Colonic mucosa (tissue), 4 donors: ENCODE measurements at regions not wholly inside any gene's neighbourhood (a gene's known extent, or its start where the extent isn't known, plus 50 kb on each side); places are given as distances from the start of the nearest gene placed in this dataset.

Experiments used
- DNase-seq: peaks from one replicate; pipeline ENCODE4 v3.0.0-alpha.2; 2020
- H3K27ac ChIP-seq: fragments of 200-600 bp; one replicate; pipeline ENCODE4 v1.8.0; 2021
- H3K27me3 ChIP-seq: fragments of 200-600 bp; one replicate; pipeline ENCODE4 v1.8.0; 2021
- H3K36me3 ChIP-seq: fragments of 200-600 bp; one replicate; pipeline ENCODE4 v1.8.0; 2021
- H3K4me1 ChIP-seq: fragments of 200-600 bp; one replicate; pipeline ENCODE4 v1.8.0; 2021; ENCODE audit warnings: mild to moderate bottlenecking
- H3K4me3 ChIP-seq: fragments of 200-600 bp; one replicate; pipeline ENCODE4 v1.8.0; 2021
- H3K9ac ChIP-seq, 2 donors: one replicate each; pipeline ENCODE4 v1.7.0; 2013; ENCODE audit warnings: control low read depth in 2 of 2, low read depth in 2 of 2, low read length in 2 of 2
- H3K9me3 ChIP-seq: fragments of 200-600 bp; one replicate; pipeline ENCODE4 v1.8.0; 2021
- CTCF ChIP-seq: fragments of 200-600 bp; IDR thresholded peaks from one replicate; pipeline ENCODE4 v1.8.0; 2022; ENCODE audit warnings: antibody characterized with exemption, mild to moderate bottlenecking
- intact Hi-C: fragments of 100-400 bp; cut with DNase I; formaldehyde crosslinking; loops from one replicate; pipeline ENCODE4 v1.14.1; 2022
- donor health status: healthy.
- donor health status: DM: no; HTN: no; CAD: no.
- donor health status: DM: no; HTN: no; CAD: no.

- Histone ChIP-seq H3K9ac (no peak overlapping the region), H3K36me3 (no peaks in the 10 kb centered on the region), H3K4me1 (no peaks in the 10 kb centered on the region), H3K27ac (no peak overlapping the region), H3K27me3 (no peaks in the 10 kb centered on the region), H3K9me3 (no peaks in the 10 kb centered on the region), H3K4me3 (no peak overlapping the region)
- DNase-seq = no peak
- no peak for TF ChIP-seq CTCF
- intact Hi-C loops = no loop called here
Measured at GRCh38 chr4:23058165-23058776, 365.5 kb downstream of the GBA3 start.

GRCh38 chr4:23041501-23041900 is 348.8 kb downstream of the GBA3 start:
- no peaks in the 10 kb centered on the region for H3K4me1 ChIP-seq
- H3K27me3 ChIP-seq = no peaks in the 10 kb centered on the region
- H3K9ac ChIP-seq = no peak overlapping the region
- no peak overlapping the region for H3K27ac ChIP-seq
- H3K4me3 ChIP-seq = no peak overlapping the region
- DNase-seq = no peak
- H3K36me3 ChIP-seq = no peaks in the 10 kb centered on the region
- no peaks in the 10 kb centered on the region for H3K9me3 ChIP-seq
- TF ChIP-seq CTCF = no peak
- intact Hi-C loops = no loop called here

- Histone ChIP-seq H3K27ac (no peak overlapping the region), H3K27me3 (no peaks in the 10 kb centered on the region), H3K4me1 (no peaks in the 10 kb centered on the region), H3K9ac (no peak overlapping the region), H3K9me3 (no peaks in the 10 kb centered on the region), H3K36me3 (no peaks in the 10 kb centered on the region), H3K4me3 (no peak overlapping the region)
- no peak for TF ChIP-seq CTCF
- DNase-seq = no peak
- intact Hi-C loops = no loop called here
Measured at GRCh38 chr4:23040539-23040938, 347.8 kb downstream of the GBA3 start.

- no peak for TF ChIP-seq CTCF
- Histone ChIP-seq H3K27ac (no peak overlapping the region), H3K4me1 (no peaks in the 10 kb centered on the region), H3K27me3 (no peaks in the 10 kb centered on the region), H3K4me3 (no peak overlapping the region), H3K9ac (no peak overlapping the region), H3K36me3 (no peaks in the 10 kb centered on the region), H3K9me3 (no peaks in the 10 kb centered on the region)
- no peak for DNase-seq
- intact Hi-C loops = no loop called here
Measured at GRCh38 chr4:23039818-23040217, 347.1 kb downstream of the GBA3 start.

- Histone ChIP-seq H3K4me3 (no peak overlapping the region), H3K9me3 (no peaks in the 10 kb centered on the region), H3K4me1 (no peaks in the 10 kb centered on the region), H3K9ac (no peak overlapping the region), H3K27me3 (no peaks in the 10 kb centered on the region), H3K36me3 (no peaks in the 10 kb centered on the region), H3K27ac (no peak overlapping the region)
- no peak for TF ChIP-seq CTCF
- intact Hi-C loops = no loop called here
- no peak for DNase-seq
Measured at GRCh38 chr4:23038626-23039491, 346.1 kb downstream of the GBA3 start.
